ENCODE measurements at regions not wholly inside any gene's neighbourhood (a gene's known extent, or its start where the extent isn't known, plus 50 kb on each side); places are given as distances from the start of the nearest gene placed in this dataset.
"Not testable (repeated sequence)": the region's sequence is repeated elsewhere in the genome, so short reads cannot be mapped to it uniquely, and the experiment has no call there.

DNA sequence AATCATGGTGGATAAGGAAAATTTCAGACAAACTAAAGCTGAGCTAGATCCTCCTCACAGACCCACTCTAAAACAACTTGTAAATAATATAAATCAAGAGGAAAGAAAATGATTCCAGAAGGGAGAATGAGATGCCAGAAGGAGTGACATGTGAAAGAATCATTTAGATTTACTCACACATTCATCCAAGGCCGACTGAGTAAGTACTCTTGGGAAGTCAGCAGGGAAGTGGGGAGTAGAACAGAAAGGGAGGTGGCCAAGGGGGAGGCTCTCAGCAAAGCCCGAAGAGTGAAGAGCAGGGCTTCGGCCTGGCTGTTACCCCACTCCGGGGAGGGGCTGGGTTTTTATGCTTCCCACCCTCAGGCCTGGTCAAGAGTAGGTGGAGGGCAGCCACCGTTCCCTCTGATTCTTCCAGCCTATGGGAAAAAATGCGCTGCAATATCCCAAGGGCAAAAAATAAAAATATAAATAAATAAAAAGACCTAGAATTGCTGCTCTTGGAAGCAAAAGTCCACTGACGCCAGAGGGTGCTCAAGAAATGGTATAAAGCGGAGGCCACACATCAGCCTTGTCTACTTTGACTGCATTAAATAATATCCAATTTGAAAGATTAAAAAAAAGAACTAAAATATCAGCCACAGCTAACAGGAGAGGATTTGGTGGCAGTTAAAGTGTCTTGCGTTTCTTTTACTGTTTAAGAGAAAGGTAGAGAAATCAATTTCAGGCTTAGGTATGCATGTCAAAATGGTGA, 110.2 kb upstream of the COL5A1 start:
- DNase-seq, result no peak

GRCh38 chr9:134532084-134532483, 109.5 kb upstream of the COL5A1 start:
- DNase-seq, result no peak

DNA sequence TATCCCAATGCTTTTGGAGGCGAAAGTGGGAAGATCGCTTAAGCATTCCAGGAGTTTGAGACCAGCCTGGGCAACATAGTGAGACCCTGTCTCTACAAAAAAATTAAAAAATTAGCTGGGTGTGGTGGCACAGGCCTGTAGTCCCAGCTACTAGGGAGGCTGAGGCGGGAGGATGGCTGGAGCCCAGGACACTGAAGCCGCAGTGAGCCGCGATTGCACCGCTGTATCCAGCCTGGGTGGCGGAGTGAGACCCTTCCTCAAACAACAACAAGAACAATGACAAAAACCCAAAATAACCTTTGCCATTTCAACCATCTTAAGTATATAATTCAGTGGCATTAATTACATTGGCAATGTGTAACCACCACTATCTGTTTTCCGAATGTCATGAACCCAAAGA, 108.9 kb upstream of the COL5A1 start:
- DNase-seq, result not testable (repeated sequence)

DNA sequence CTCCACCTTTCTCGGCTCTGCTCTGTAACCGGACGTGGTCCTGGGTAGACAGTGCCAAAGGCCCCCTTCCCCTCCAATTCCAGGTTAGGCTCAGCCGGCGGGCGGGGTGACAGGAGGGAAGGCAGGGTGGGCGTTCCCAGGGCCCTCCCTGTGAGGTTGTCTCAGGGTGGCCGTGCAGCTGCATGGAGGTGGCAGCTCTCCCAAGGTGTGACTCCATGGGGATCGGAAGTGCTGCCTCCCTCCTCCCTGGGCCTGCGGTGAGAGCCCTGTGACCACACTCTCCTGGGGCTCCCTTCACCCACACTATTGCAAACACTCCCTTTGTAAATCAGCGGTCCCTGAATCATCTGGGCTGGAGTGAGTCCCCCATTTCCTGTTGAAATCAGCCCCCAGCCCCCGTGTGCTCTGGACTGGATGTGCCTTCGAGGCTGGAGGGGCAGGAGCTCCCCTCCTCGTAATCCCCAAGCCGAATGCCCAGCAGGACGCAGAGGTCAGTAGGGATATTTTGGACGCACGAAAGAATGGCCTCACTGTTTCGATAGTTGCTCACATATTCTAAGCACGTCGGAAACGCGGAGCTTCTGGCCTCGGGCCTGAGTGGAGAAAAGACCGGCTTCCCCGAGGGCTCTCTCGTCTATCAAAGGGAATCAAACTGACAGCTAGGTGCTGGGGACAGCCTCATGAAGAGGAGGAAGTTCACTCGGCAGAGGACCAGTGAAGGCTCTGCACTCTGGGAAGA, 107.6 kb upstream of the COL5A1 start:
- DNase-seq, result no peak

GRCh38 chr9:134534661-134535080, 106.9 kb upstream of the COL5A1 start:
- no peak for DNase-seq

DNA sequence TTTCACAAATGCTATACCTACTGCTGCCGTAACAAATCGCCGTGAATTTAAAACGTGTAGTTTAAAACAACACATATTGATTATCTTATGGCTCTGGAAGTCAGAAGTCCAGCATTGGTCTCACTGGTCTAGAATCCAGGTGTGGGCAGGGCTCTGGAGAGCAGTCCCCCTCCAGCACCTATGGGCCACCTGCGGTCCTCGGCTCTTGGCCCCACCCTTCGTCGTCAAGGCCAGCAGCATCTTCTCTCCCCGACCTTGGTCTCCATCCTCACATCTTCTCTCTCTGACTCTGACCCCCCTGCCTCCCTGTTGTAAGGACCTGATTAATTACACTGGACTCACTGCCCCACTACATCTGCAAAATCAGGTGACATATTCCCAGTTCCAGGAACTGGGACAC, 106.4 kb upstream of the COL5A1 start:
- no peak for DNase-seq

DNA sequence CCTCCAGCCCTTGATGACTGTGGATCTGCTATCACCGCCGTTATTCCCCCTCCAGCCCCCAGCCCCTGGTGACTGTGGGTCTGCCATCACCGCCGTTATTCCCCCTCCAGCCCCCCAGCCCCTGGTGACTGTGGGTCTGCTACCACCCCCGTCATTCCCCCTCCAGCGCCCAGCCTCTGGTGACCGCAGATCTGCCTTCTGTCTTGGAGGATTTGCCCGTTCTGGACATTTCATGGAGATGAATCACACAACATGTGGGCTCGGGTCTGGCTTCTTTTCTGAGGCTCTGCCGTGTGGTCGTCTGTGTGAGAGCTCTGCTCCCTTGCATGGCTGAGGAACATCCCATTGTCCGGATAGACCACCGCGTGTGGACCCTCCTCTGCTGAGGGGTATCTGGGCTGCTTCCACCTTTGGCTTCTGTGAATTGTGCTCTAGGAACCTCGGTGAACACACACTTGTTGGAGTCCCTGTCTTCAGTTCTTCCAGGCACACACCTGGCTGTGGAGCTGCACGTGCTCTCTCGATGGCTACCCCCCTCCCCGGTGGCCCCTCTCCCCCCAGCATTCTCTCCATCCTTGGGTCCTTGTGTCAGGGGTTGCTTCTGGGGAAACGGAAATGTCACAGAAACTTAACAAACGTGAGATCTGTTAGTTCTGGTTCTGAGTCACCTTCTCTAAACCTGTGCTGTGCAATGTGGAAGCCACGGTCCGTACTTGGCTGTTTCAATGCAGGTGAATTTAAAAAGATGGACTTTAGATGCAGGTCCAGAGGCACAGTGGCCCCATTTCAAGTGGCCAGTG, 105.3 kb upstream of the COL5A1 start:
- DNase-seq, result no peak

DNA sequence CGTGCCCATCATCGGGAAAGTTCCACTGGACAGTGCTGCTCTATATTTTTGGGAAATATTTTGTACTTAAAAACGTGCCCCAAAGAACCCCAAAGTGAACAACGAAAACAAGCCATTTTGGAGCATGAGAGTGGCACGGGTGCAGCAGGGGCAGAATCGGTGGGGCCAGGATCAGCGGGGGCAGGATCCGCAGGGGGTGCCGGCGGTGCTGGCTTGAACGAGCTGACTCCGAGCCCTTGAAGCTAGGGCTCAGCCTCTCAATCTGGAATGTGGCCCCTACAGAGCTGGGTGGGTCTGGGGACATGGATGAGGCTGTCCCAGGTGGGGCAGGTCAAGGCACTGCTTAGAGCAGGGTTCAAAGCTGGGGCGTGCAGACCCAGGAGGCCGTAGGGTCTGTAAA, 104.7 kb upstream of the COL5A1 start:
- no peak for DNase-seq

DNA sequence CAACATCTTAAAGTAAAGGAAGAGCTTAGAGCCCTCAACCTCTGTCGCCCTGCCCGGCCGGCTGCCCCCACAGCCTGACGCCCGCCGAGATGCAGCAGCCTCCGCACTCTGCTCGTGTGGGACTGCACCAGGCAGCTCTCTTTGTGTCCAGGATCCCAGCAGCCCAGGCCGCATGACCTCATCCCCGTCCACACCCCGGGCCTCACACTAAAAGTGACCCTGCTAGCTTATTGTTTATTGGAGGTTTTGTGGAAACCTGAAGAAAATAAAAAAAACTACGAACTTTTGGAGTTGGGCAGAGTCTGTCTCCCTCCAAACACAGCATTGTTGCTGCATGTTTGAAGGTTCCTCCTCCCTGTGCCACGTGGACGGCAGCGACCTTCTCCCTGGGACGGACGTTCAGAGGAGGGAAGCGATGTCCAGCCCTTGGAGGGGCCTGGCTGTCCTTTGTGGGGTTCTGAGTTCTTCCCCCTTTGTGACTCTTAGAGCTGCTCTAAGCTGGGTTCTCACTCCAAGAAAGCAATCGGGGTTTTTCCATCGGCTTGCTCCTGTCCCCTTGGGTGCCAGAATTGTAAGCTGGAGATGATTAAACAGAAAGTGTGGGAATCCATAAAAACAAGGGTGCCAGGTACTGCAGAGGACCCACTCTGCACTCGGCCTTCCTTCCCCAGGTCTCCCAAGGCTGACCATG, 103.5 kb upstream of the COL5A1 start:
- DNase-seq, result no peak

DNA sequence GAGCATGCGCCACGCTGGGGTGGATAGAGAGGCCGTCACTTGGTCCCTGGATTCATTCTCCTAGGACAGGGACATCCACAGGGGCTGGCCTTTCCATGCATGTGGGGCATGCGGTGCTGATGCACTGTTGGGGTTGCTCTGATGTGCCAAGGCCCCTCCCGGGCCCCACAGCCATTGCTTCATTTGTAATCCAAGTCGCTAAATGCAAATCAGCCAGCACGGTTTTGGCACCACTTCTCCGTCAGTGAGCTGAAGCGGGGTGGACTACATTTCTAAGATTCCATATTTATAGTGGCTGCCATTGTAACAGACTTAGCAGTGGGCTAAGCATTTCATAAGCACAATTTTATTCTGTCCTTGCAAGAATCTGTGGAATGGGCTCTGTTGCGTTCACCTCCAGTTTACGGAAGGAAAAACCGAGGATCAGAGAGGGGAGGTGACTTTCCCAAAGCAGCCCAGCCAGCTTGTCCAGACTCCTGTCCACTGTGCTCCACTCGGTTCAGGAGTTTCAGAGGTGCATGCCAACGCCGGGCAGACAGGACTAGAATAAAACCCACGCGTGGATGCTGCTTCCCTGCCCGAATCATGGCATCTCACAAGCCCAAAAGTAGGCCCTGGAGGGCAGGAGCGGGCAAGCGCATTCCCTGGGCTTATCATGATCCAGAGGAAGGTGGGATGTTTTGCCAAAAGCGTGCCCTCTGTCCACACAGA, 102.6 kb upstream of the COL5A1 start:
- DNase-seq, result no peak

DNA sequence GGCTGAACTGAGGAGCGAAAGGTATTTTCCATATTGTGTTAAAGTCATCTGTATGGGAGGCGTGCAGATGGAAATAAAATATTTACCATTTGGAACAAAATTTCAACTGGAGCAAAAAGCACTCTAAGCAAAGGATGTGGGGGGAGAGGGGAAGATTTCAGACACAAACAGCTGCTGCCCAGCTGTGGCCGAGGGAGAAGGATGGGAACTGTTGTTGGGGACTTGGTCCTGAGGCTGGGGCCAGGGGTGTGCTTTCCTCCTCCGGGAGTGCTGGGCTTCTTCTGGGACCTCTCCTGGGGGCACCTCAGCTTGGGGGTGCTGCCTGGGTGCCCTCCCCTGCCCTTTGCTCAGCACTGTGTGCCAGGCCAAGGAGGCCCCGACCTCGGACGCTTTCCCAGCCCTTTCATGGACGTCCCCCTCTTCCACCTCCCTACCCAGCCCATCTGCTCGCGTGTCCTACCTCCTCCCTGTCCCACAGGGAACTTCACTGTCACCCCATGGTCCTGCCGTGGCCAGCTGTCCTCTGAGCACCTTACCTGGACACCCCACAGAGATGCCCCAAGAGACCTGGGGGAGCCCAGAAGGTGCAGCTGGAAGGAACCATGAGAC, 101.9 kb upstream of the COL5A1 start:
- DNase-seq, result no peak

DNA sequence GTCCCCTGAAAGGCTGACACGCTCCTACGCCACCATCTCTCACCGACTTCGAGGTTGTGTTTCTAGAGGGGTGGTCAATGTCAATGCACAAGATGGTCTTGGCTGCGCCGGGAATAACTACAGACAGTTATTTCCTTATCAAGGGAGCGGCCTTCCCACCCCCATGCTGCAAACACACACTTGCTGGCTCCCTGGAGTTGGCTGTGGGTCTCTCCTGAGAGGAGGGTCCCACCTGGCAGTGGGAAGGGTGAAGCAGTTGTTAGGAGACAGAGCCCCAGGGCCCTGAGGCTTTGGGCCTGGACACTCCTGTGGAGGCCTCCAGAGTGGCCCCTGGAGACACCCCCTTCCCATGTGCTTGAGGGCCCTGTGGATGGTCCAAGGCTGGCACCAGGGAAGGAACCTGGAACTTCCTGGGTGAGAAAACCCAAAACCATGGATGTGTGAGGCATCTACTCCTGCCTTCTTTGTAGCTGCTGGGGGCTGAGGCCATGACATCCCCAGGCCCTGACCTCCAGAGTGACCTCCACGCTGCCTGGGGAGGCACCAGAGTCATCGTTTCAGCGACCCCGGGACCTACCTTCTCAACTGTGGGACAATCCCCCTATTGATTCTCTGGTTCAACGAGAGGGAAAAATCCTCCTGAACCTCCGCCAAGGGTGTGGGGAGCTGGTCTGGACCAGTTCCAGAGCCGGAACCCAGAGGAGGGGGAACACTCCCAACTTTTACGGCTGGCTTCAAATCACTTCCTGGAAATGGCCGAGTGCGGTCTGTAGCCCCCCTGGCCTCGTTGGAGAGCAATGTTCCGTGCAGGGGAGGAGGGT, 101.1 kb upstream of the COL5A1 start:
- DNase-seq, result no peak

DNA sequence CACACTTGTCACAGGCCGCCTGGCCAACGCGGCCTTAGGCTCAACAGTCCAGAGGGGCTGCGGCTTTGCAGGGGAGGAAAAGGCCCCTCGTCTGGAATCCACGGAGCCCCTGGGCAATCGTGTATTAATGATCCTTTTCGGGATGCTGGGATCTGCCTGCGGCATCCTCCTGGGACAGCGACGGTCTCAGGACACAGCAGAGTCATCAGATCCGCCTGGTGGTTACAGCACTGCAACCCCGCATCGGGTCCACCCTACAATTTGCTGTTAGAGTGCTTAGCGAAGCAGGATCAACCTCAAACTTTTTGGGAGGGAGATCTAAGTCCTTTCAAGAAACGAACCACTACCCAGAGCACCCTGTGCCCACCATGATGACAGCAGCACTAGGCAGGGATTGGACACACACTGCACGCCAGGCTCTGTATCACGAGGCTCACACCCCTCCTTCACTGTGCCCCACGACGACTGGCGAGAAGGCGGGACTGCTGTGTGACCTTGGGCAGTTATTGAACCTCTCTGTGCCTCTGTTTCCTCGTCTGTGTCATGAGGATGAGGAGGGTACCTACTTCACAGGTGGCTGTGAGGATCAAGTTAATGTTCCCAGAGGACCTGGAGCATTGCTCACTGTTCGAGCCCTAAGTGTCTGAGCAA, 100.4 kb upstream of the COL5A1 start:
- DNase-seq, result no peak

GRCh38 chr9:134544388-134545214, 97.0 kb upstream of the COL5A1 start:
- no peak for DNase-seq

- DNase-seq, result no peak
Observed at GRCh38 chr9:134545215-134545542, 96.4 kb upstream of the COL5A1 start.

GRCh38 chr9:134545543-134546245, 95.9 kb upstream of the COL5A1 start:
- DNase-seq, result no peak

GRCh38 chr9:134546246-134546731, 95.3 kb upstream of the COL5A1 start:
- DNase-seq, result no peak

GRCh38 chr9:134546746-134547145, 94.9 kb upstream of the COL5A1 start:
- DNase-seq, result no peak

All from NCI-H1694 (cell line).